PFSK-1 (cell line): ENCODE measurements at regions not wholly inside any gene's neighbourhood (a gene's known extent, or its start where the extent isn't known, plus 50 kb on each side); places are given as distances from the start of the nearest gene placed in this dataset.

Experiments used
- FOXP2 ChIP-seq: optimal IDR thresholded peaks from 2 replicates; pipeline ENCODE3; 2011; ENCODE audit warnings: borderline replicate concordance, control low read depth, inconsistent platforms; ENCODE audit not compliant: insufficient read depth; ENCODE audit errors: extremely low read length, extremely low read depth
- POLR2AphosphoS5 ChIP-seq: IDR thresholded peaks from 2 replicates; pipeline ENCODE4 v1.6.1; 2012; ENCODE audit warnings: low read depth, mild to moderate bottlenecking, control low read depth, low read length, moderate library complexity
- SIN3A ChIP-seq: IDR thresholded peaks from 2 replicates; pipeline ENCODE4 v1.6.1; 2012; ENCODE audit warnings: mild to moderate bottlenecking, low read length, moderate library complexity, borderline replicate concordance; ENCODE audit not compliant: insufficient read depth
- TAF1 ChIP-seq: IDR thresholded peaks from 2 replicates; pipeline ENCODE4 v1.6.1; 2012; ENCODE audit warnings: low read length, control low read depth, borderline replicate concordance; ENCODE audit not compliant: insufficient read depth
- TF ChIP-seq, protein P1 (sequence below), 2 experiments: IDR thresholded peaks; 2 replicates each; pipeline versions ENCODE4 v1.6.1 to v1.8.0; 2011 to 2012; ENCODE audit warnings: low read depth in 2 of 2, low read length in 2 of 2, control low read depth in 1 of 2, inconsistent platforms in 1 of 2, mild to moderate bottlenecking in 1 of 2, moderate library complexity in 1 of 2; ENCODE audit not compliant: insufficient read depth in 1 of 2

DNA sequence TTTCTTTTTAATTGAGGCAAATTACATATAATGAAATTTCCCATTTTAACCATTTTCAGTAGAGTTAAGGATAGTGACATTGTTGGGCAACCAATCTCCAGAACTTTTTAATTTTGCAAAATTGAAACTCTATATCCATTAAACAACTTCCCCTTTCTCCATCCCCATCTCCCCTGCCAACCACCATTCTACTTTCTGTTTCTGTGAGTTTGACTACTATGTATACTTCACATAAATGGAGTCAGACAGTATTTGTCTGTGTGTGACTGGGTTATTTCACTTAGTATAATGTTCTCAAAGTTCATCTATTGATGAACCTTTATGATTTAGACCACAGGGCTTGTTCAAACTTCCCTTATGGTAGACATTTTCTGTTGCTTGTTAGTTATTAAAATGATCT lies 364.5 kb upstream of the MAD2L1 start:
- TF ChIP-seq POLR2AphosphoS5: no peak
- TF ChIP-seq, protein P1, sequence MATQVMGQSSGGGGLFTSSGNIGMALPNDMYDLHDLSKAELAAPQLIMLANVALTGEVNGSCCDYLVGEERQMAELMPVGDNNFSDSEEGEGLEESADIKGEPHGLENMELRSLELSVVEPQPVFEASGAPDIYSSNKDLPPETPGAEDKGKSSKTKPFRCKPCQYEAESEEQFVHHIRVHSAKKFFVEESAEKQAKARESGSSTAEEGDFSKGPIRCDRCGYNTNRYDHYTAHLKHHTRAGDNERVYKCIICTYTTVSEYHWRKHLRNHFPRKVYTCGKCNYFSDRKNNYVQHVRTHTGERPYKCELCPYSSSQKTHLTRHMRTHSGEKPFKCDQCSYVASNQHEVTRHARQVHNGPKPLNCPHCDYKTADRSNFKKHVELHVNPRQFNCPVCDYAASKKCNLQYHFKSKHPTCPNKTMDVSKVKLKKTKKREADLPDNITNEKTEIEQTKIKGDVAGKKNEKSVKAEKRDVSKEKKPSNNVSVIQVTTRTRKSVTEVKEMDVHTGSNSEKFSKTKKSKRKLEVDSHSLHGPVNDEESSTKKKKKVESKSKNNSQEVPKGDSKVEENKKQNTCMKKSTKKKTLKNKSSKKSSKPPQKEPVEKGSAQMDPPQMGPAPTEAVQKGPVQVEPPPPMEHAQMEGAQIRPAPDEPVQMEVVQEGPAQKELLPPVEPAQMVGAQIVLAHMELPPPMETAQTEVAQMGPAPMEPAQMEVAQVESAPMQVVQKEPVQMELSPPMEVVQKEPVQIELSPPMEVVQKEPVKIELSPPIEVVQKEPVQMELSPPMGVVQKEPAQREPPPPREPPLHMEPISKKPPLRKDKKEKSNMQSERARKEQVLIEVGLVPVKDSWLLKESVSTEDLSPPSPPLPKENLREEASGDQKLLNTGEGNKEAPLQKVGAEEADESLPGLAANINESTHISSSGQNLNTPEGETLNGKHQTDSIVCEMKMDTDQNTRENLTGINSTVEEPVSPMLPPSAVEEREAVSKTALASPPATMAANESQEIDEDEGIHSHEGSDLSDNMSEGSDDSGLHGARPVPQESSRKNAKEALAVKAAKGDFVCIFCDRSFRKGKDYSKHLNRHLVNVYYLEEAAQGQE (IDR thresholded peaks at IDR 0.05; ENCODE audit: insufficient read depth in 1 of 2, low read depth in 2 of 2, low read length in 2 of 2): no peak
- no peak for TF ChIP-seq FOXP2
- no peak for TF ChIP-seq TAF1
- no peak for TF ChIP-seq SIN3A

DNA sequence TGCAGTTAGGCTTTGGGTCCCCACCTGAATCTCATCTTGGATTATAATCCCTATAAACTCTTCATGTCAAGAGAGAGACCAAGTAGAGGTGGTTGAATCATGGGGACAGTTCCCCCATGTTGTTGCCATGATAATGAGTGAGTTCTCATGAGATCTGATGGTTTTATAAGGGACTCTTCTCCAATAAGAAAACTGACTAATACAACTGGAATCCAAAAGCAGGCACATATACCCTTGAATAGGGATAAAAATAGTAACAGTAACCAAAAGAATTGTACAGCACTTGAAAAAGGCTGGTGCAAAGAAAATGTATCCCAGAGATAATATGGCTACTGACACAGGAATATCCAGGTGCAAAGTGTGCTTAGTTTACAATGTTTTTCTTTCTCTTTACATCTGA lies 351.5 kb upstream of the MAD2L1 start:
- TF ChIP-seq POLR2AphosphoS5 (no peak), TAF1 (no peak), FOXP2 (no peak), SIN3A (no peak)
- TF ChIP-seq, protein P1 (IDR thresholded peaks at IDR 0.05; ENCODE audit: insufficient read depth in 1 of 2, low read depth in 2 of 2, low read length in 2 of 2): no peak

DNA sequence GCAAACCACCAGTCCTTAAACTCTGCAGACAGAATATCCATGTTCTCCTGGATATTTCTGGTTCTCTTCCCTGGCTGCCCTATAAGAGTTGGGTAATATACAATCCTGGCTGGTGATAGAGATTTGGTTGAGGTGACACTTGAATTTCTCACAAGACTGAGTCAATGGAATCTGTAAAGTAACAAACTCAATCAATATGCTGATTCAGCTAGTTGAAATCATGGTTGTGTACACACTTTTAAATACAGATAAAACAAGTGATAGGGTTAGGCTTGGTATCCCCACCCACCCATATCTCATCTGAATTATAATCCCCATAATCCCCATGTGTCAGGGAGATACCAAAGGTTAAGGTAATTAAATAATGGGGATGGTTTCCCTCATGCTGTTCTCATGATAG lies 349.2 kb upstream of the MAD2L1 start:
- no peak for TF ChIP-seq FOXP2
- no peak for TF ChIP-seq TAF1
- TF ChIP-seq POLR2AphosphoS5: no peak
- TF ChIP-seq SIN3A: no peak
- TF ChIP-seq, protein P1 (IDR thresholded peaks at IDR 0.05; ENCODE audit: insufficient read depth in 1 of 2, low read depth in 2 of 2, low read length in 2 of 2): no peak

DNA sequence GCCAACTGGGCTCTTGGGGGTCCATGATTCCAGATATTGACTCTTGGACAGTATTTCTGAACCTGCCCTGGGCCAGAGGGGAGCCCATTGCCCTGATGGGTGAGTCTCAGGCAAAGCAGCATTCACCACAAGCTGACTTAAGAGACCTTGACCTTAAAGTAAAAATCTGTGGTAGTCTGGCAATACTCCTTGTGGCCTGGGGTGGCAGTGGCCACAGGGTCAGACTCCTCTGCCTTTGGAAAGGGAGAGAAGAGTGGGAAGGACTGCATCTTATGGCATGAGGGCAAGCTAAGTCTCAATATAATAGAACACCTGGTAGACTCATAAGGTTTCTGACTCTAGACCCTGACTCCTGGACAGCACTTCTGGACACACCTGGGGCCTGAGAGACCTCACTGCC lies 340.3 kb upstream of the MAD2L1 start:
- TF ChIP-seq, protein P1 (IDR thresholded peaks at IDR 0.05; ENCODE audit: insufficient read depth in 1 of 2, low read depth in 2 of 2, low read length in 2 of 2): no peak
- TF ChIP-seq FOXP2 (no peak), TAF1 (no peak), POLR2AphosphoS5 (no peak), SIN3A (no peak)

DNA sequence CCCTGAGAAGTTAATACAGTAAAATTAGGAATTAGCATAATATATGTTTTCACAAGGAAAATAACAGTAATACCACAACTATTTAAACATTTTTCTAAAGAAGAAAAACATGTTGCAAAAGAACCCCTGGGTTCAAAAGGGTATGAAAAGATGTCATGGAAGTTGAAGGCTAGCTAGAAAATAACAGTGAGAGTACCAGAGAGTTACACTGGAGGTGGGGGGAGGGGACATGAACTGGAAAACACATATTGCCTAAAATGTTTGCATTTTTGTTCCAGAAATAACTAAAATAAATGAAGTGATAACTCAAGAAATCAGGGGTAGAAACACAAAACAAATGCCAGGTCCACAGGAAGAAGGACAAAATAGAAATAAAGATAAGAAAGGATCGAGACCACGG lies 336.6 kb upstream of the MAD2L1 start:
- TF ChIP-seq SIN3A: no peak
- TF ChIP-seq, protein P1 (IDR thresholded peaks at IDR 0.05; ENCODE audit: insufficient read depth in 1 of 2, low read depth in 2 of 2, low read length in 2 of 2): no peak
- TF ChIP-seq FOXP2: no peak
- no peak for TF ChIP-seq TAF1
- TF ChIP-seq POLR2AphosphoS5: no peak
